HepG2 (cell line): ENCODE measurements at regions not wholly inside any gene's neighbourhood (a gene's known extent, or its start where the extent isn't known, plus 50 kb on each side); places are given as distances from the start of the nearest gene placed in this dataset.

Experiments used
- ARID5B ChIP-seq: IDR thresholded peaks from 2 replicates; pipeline ENCODE4 v1.4.0; 2020; ENCODE audit warnings: mild to moderate bottlenecking, missing genetic modification reagents
- ATF7 ChIP-seq, 2 experiments: fragments of 450-650 bp in 1 of 2; sonication (generic) in 1 of 2; formaldehyde crosslinking in 1 of 2; IDR thresholded peaks; 2 replicates each; pipeline versions ENCODE4 v1.4.0 to v1.6.1; 2016 to 2020; ENCODE audit warnings: antibody characterized with exemption in 1 of 2, mild to moderate bottlenecking in 1 of 2, missing genetic modification reagents in 1 of 2
- BHLHE40 ChIP-seq: IDR thresholded peaks from 2 replicates; pipeline ENCODE4 v1.6.1; 2011; ENCODE audit warnings: low read length, improper control_type of control experiment
- DR1 ChIP-seq: sonication (generic); formaldehyde crosslinking; IDR thresholded peaks from 2 replicates; pipeline ENCODE4 v1.8.0; 2021; ENCODE audit warnings: mild to moderate bottlenecking, missing genetic modification reagents, inconsistent platforms
- EHMT2 ChIP-seq: fragments of 200-600 bp; sonication (generic); IDR thresholded peaks from 2 replicates; pipeline ENCODE4 v1.7.0; 2017; ENCODE audit warnings: antibody characterized with exemption, low read depth, low read length, borderline replicate concordance
- GFI1 ChIP-seq: sonication (generic); formaldehyde crosslinking; IDR thresholded peaks from 2 replicates; pipeline ENCODE4 v1.5.0; 2020; ENCODE audit warnings: missing genetic modification reagents, mild to moderate bottlenecking, borderline replicate concordance
- KDM6A ChIP-seq: IDR thresholded peaks from 2 replicates; pipeline ENCODE4 v1.6.1; 2016; ENCODE audit warnings: low read depth
- RAD21 ChIP-seq: fragments of 450-650 bp; formaldehyde crosslinking; IDR thresholded peaks from 2 replicates; pipeline ENCODE4 v1.5.0; 2020; ENCODE audit warnings: mild to moderate bottlenecking
- SP140L ChIP-seq: sonication (generic); formaldehyde crosslinking; IDR thresholded peaks from 2 replicates; pipeline ENCODE4 v1.4.0; 2020; ENCODE audit warnings: missing genetic modification reagents, borderline replicate concordance
- XRCC5 ChIP-seq: fragments of 200-400 bp; formaldehyde crosslinking; optimal IDR thresholded peaks from 2 replicates; pipeline ENCODE3; 2017; ENCODE audit warnings: mild to moderate bottlenecking, low read length
- ZBTB20 ChIP-seq: sonication (generic); formaldehyde crosslinking; IDR thresholded peaks from 2 replicates; pipeline ENCODE4 v1.8.1; 2023; ENCODE audit warnings: missing genetic modification reagents, low read depth, mild to moderate bottlenecking, borderline replicate concordance
- ZBTB33 ChIP-seq: sonication (generic); formaldehyde crosslinking; IDR thresholded peaks from 2 replicates; pipeline ENCODE4 v1.4.0; 2020; ENCODE audit warnings: missing genetic modification reagents
- ZFP1 ChIP-seq: IDR thresholded peaks from 2 replicates; pipeline ENCODE4 v1.6.1; 2016
- ZNF30 ChIP-seq: sonication (generic); formaldehyde crosslinking; IDR thresholded peaks from 2 replicates; pipeline ENCODE4 v1.5.0; 2020; ENCODE audit warnings: mild to moderate bottlenecking, missing genetic modification reagents
- ZNF407 ChIP-seq: sonication (generic); formaldehyde crosslinking; IDR thresholded peaks from one replicate; pipeline ENCODE4 v1.5.1; 2020; ENCODE audit warnings: mild to moderate bottlenecking, missing genetic modification reagents; ENCODE audit errors: not compliant biosample characterization

- TF ChIP-seq ARID5B (CRISPR knock-in tag) (peak; percentile 98), XRCC5 (peak; percentile 17), ZFP1 (CRISPR knock-in tag) (0 out of 2 replicates have a peak, but pooled peaks have one; percentile 44), ZBTB33 (CRISPR knock-in tag) (peak; percentile 35; the same call in 1 of the 2 replicates), ZBTB20 (peak; percentile 54; the same call in 1 of the 2 replicates), EHMT2 (peak; percentile 89; the same call in 1 of the 2 replicates), RAD21 (CRISPR knock-in tag) (0 out of 2 replicates have a peak, but pooled peaks have one; percentile 31), DR1 (CRISPR knock-in tag) (no peak), KDM6A (peak; percentile 74), SP140L (CRISPR knock-in tag) (peak; percentile 59; the same call in 1 of the 2 replicates), ZNF407 (CRISPR knock-in tag) (no peak), GFI1 (CRISPR knock-in tag) (0 out of 2 replicates have a peak, but pooled peaks have one; percentile 53), BHLHE40 (peak; percentile 69), ATF7 (IDR thresholded peaks at IDR 0.05) (peak; percentile 37; the same call in 1 of the 2 replicates), ATF7 (CRISPR knock-in tag; IDR thresholded peaks at IDR 0.05) (no peak), ZNF30 (CRISPR knock-in tag) (no peak)
These were observed 175.6 kb downstream of the NRIP1 start (continued) for GRCh38 chr21:14889080-14889810.
